HepG2 (cell line): ENCODE measurements at regions not wholly inside any gene's neighbourhood (a gene's known extent, or its start where the extent isn't known, plus 50 kb on each side); places are given as distances from the start of the nearest gene placed in this dataset.

Source experiments
- ATAC-seq: fragments of 200-7000 bp; cut with Tn5 transposase; 3 replicates; pipeline ENCODE4 v1.9.1; 2020; ENCODE audit warnings: mild to moderate bottlenecking, moderate library complexity
- BruUV-seq: library from RNA; stranded (reverse); fragments of 400-500 nt; replicated peaks from 2 replicates; lab custom pipeline; 2021; lab: Mats Ljungman, UMichigan
- CTCF ChIA-PET: fragments of 300-600 bp; formaldehyde crosslinking; extraction: SDS; loops from one replicate; lab custom pipeline; 2021; ENCODE audit warnings: low total read pairs, inconsistent platforms, low intra/inter-chr PET ratio; lab: Yijun Ruan, JAX
- POLR2A ChIA-PET: fragments of 350-600 bp; sonication (Branson Sonifier 250); formaldehyde crosslinking; loops from one replicate; lab custom pipeline; 2020; ENCODE audit warnings: antibody characterized with exemption, inconsistent platforms; lab: Yijun Ruan, JAX
- DNase-seq: peaks from one replicate; pipeline ENCODE4 v3.0.0-alpha.2; 2015; ENCODE audit warnings: low spot score
- FAIRE-seq: peaks from 3 replicates; lab custom pipeline; 2011; peaks lifted over from hg19 to GRCh38; lab: Jason Lieb, UNC
- H2AFZ ChIP-seq: one replicate; pipeline ENCODE4 v1.6.1; 2011; ENCODE audit warnings: low read length, inconsistent platforms
- H3K27ac ChIP-seq: fragments of 300-600 bp; 3 replicates; pipeline ENCODE4 v1.8.0; 2011; ENCODE audit warnings: mixed run types, mild to moderate bottlenecking, mixed read lengths, low read length, inconsistent platforms; ENCODE audit not compliant: insufficient read depth; ENCODE audit errors: extremely low read length
- H3K27me3 ChIP-seq, 2 experiments: fragments of 200-600 bp in 1 of 2; 2 replicates in 1 of 2; 3 replicates in 1 of 2; pipeline versions ENCODE4 v1.6.0 to v1.8.0; 2011; ENCODE audit warnings: low read length in 2 of 2, mild to moderate bottlenecking in 2 of 2, moderate library complexity in 2 of 2, inconsistent platforms in 1 of 2; ENCODE audit not compliant: insufficient read depth in 2 of 2, control insufficient read depth in 1 of 2
- H3K36me3 ChIP-seq, 2 experiments: fragments of 200-600 bp in 1 of 2; replicated peaks in 1 of 2; 2 replicates in 1 of 2; 3 replicates in 1 of 2; pipeline versions ENCODE4 v1.5.1 to v1.8.0; 2011; ENCODE audit warnings: low read length in 2 of 2, inconsistent platforms in 1 of 2; ENCODE audit not compliant: insufficient read depth in 2 of 2, control insufficient read depth in 1 of 2
- H3K4me1 ChIP-seq: 2 replicates; pipeline ENCODE4 v1.5.1; 2012; ENCODE audit warnings: low read length, inconsistent platforms; ENCODE audit not compliant: insufficient read depth
- H3K4me2 ChIP-seq: 2 replicates; pipeline ENCODE4 v1.6.0; 2011; ENCODE audit warnings: low read depth, low read length, inconsistent platforms
- H3K4me3 ChIP-seq, 3 experiments: fragments of 200-600 bp in 1 of 3; sonication (generic), shearing (Covaris generic) in 1 of 3; replicated peaks in 1 of 3; 2 replicates each; pipeline ENCODE4 v1.5.1; 2011 to 2016; ENCODE audit warnings: low read length in 3 of 3, inconsistent platforms in 2 of 3, low read depth in 2 of 3, mild to moderate bottlenecking in 2 of 3, control low read depth in 1 of 3, mixed read lengths in 1 of 3; ENCODE audit not compliant: insufficient read depth in 1 of 3
- H3K79me2 ChIP-seq: one replicate; pipeline ENCODE4 v1.6.1; 2011; ENCODE audit warnings: low read length, inconsistent platforms; ENCODE audit not compliant: insufficient read depth
- H3K9ac ChIP-seq: 2 replicates; pipeline ENCODE4 v1.6.0; 2011; ENCODE audit warnings: mild to moderate bottlenecking, low read depth, low read length, inconsistent platforms; ENCODE audit not compliant: insufficient read depth
- H3K9me3 ChIP-seq: 2 replicates; pipeline ENCODE4 v1.5.1; 2012; ENCODE audit warnings: mild to moderate bottlenecking, low read length
- H4K20me1 ChIP-seq: 2 replicates; pipeline ENCODE4 v1.6.0; 2011; ENCODE audit warnings: inconsistent platforms, mild to moderate bottlenecking, low read length, moderate library complexity; ENCODE audit not compliant: insufficient read depth
- MAFF ChIP-seq: IDR thresholded peaks from 2 replicates; pipeline ENCODE4 v1.6.1; 2011; ENCODE audit warnings: low read depth, low read length, improper control_type of control experiment
- MAFK ChIP-seq, 2 experiments: IDR thresholded peaks in 1 of 2; conservative IDR thresholded peaks in 1 of 2; 2 replicates each; pipeline ENCODE4 v1.6.1; 2011; ENCODE audit warnings: improper control_type of control experiment in 2 of 2, low read length in 2 of 2
- ZBTB20 ChIP-seq: sonication (generic); formaldehyde crosslinking; IDR thresholded peaks from 2 replicates; pipeline ENCODE4 v1.8.1; 2023; ENCODE audit warnings: missing genetic modification reagents, low read depth, mild to moderate bottlenecking, borderline replicate concordance
- ZNF143 ChIP-seq: sonication (generic); formaldehyde crosslinking; IDR thresholded peaks from 2 replicates; pipeline ENCODE4 v1.4.0; 2020; ENCODE audit warnings: missing genetic modification reagents
- ZNF570 ChIP-seq: sonication (generic); formaldehyde crosslinking; IDR thresholded peaks from 2 replicates; pipeline ENCODE4 v1.4.0; 2020; ENCODE audit warnings: mild to moderate bottlenecking, missing genetic modification reagents, borderline replicate concordance
- ZNF605 ChIP-seq: sonication (generic); formaldehyde crosslinking; IDR thresholded peaks from 2 replicates; pipeline ENCODE4 v1.8.0; 2022; ENCODE audit warnings: mild to moderate bottlenecking, missing genetic modification reagents
- ZNF614 ChIP-seq: IDR thresholded peaks from 2 replicates; pipeline ENCODE4 v1.6.1; 2018; ENCODE audit warnings: missing biosample characterization, missing genetic modification reagents, inconsistent platforms, borderline replicate concordance
- WGBS: methylation state at CpG from one replicate; pipeline ENCODE4 v1.1.6; 2017; ENCODE audit warnings: low lambda C conversion rate; 5-methylcytosine and 5-hydroxymethylcytosine counted together
- in situ Hi-C: cut with HindIII; loops from 2 replicates; pipeline ENCODE4 v1.10.0; 2017; ENCODE audit warnings: low pct_unique_long_range_greater_than_20kb; ENCODE audit not compliant: extremely low pct_ligation_motif_present
- intact Hi-C: fragments of 100-400 bp; cut with micrococcal nuclease; formaldehyde crosslinking; loops from one replicate; pipeline ENCODE4 v1.10.0; 2022; ENCODE audit not compliant: unreplicated experiment
- small RNA-seq, 3 experiments: library from RNA; depleted of rRNA; stranded (forward); fragments of <200 nt; gene quantifications; one replicate each; pipeline ENCODE3, GENCODE V24; 2012; ENCODE audit warnings: low read depth in 2 of 3, low replicate concordance in 1 of 3; ENCODE audit not compliant: insufficient read length in 3 of 3, insufficient read depth in 2 of 3

GRCh38 chrY:21459648-21460047 lies 51.5 kb upstream of the RBMY1B start:
- no peak overlapping the region for H3K27ac ChIP-seq
- no peak overlapping the region for H3K4me2 ChIP-seq
- no peak for TF ChIP-seq ZNF614 (CRISPR knock-in tag)
- TF ChIP-seq ZNF143 (CRISPR knock-in tag), result no peak
- TF ChIP-seq MAFK (conservative IDR thresholded peaks at IDR 0.05 in 1 of 2, IDR thresholded peaks at IDR 0.05 in 1 of 2; ENCODE audit: low read length in 2 of 2), result peak; percentile 95 to 99
- TF ChIP-seq MAFF, result peak; percentile 98
- TF ChIP-seq ZNF570, result no peak
- TF ChIP-seq ZBTB20 (CRISPR knock-in tag), result no peak
- no peak for TF ChIP-seq ZNF605 (CRISPR knock-in tag)
- WGBS, result 0% methylated on average over 1 of the region's 2 CpGs
- in situ Hi-C loops, result no loop called here
- no peaks in the 10 kb centered on the region for H3K27me3 ChIP-seq
- H2AFZ ChIP-seq, result no peak overlapping the region
- H4K20me1 ChIP-seq, result no peaks in the 10 kb centered on the region
- FAIRE-seq (no peak), DNase-seq (no peak), ATAC-seq (no peak)
- no peak overlapping the region for H3K9ac ChIP-seq
- H3K79me2 ChIP-seq, result no peaks in the 10 kb centered on the region
- CTCF ChIA-PET, result no interaction called here
- POLR2A ChIA-PET, result no interaction called here
- no peak overlapping the region for H3K4me3 ChIP-seq
- H3K4me1 ChIP-seq, result no peaks in the 10 kb centered on the region
- peaks cover 14% of the 10 kb centered on the region; the same call in 1 of the 2 replicates for H3K9me3 ChIP-seq
- intact Hi-C loops, result no loop called here
- no TSS peak for BruUV-seq
- H3K36me3 ChIP-seq, result no peaks in the 10 kb centered on the region

Small RNA genes in the stretch of these regions (small RNA-seq; reads per million reads assigned to genes)
- 0 reads per million in 3 experiments for gene AC010086.2
